ENCODE measurements at regions not wholly inside any gene's neighbourhood (a gene's known extent, or its start where the extent isn't known, plus 50 kb on each side); places are given as distances from the start of the nearest gene placed in this dataset.

GRCh38 chr1:30464187-30464617 lies 259.2 kb downstream of the MATN1 start:
- TF ChIP-seq CTCF (IDR thresholded peaks at IDR 0.05; ENCODE audit: low read depth, low read length, poor library complexity, severe bottlenecking) (no peak), EZH2phosphoT487 (IDR thresholded peaks at IDR 0.05; ENCODE audit: borderline replicate concordance, low read length) (no peak)
